Right ventricle myocardium inferior (tissue), 1 donor: ENCODE measurements at regions not wholly inside any gene's neighbourhood (a gene's known extent, or its start where the extent isn't known, plus 50 kb on each side); places are given as distances from the start of the nearest gene placed in this dataset.
"Not testable (repeated sequence)": the region's sequence is repeated elsewhere in the genome, so short reads cannot be mapped to it uniquely, and the experiment has no call there.

Experiments
- ATAC-seq: fragments of 200-7000 bp; cut with Tn5 transposase; one replicate; pipeline ENCODE4 v1.9.1; 2020; ENCODE audit warnings: mild to moderate bottlenecking, moderate library complexity
- DNase-seq: peaks from one replicate; pipeline ENCODE4 v3.0.0; 2021; ENCODE audit errors: missing footprints
- intact Hi-C: fragments of 100-400 bp; cut with DNase I; formaldehyde crosslinking; loops from one replicate; pipeline ENCODE4 v1.11.0; 2022
- donor health status: DM: no; HTN: yes; CAD: no; lungs with severe emphysema.

DNA sequence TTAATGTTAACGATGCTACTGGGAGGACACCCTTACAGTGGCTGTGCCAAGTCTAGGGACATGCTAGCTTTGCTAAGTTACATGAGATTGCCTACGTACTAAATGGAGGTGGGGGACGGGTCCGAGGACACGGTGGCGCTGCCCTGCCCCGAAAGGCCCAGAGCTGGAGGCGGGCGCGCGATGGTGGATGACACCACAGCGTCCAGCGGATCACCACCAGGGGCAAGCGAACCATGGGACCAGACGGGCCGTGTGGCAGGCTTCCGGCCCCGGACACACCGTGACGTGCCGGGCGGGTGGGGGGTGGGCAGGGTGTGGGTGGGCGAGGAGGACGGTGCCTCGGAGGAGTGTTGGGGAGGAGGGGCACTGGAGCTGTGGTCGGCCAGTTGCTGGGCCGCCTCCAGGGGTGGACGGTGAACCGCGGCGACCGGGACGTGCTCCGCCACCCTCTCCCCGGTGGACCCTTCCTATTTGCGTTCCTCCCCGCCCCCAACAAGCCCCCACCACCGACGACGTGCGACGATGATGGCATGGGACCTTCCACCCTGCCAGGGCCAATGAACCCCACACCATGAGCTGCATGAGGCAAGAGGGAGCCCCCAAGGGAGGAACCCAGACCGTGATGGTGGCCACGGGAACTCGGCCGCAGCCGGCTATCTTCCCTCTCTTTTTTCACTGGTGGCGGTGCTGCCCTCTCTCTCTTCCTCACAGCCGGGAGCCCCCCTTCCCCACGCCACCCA, 773.3 kb upstream of the DEFB115 start:
- DNase-seq: no peak
- intact Hi-C loops: no loop called here
- ATAC-seq: no peak

DNA sequence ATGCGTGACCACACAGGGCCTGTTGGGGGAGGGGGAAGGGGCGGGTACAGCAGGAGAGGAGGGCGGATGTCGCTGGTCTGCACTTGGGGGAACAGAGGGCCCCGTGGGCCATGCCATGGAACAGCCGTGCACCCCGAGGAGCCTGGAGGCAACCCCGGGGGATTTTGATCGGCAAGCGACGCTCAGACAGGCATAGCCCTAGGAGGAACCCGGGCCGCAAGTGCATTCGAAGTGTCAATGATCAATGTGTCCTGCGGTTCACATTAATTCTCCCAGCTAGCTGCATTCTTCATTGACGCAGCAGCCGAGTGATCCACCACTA, 772.8 kb upstream of the DEFB115 start:
- ATAC-seq: no peak
- no peak for DNase-seq
- intact Hi-C loops: no loop called here

GRCh38 chr20:30485331-30486102, 771.9 kb upstream of the DEFB115 start:
- DNase-seq (no peak), ATAC-seq (no peak)
- intact Hi-C loops: no loop called here

GRCh38 chr20:30486103-30486478, 771.4 kb upstream of the DEFB115 start:
- DNase-seq: no peak
- intact Hi-C loops: no loop called here
- no peak for ATAC-seq

DNA sequence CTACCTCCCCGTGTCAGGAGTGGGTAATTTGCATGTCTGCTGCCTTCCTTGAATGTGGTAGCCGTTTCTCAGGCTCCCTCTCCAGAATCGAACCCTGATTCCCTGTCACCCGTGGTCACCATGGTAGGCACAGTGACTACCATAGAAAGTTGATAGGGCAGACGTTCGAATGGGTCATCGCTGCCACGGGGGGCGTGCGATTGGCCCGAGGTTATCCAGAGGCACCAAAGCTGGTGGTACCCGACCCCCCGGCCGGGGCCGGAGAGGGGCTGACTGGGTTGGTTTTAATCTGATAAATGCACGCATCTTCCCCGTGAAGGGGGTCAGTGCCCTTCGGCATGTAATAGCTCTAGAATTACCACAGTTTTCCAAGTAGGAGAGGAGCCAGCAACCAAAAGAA, 770.0 kb upstream of the DEFB115 start:
- DNase-seq, intact Hi-C loops, ATAC-seq: not testable (repeated sequence)

GRCh38 chr20:30487947-30488926, 769.2 kb upstream of the DEFB115 start:
- no peak for ATAC-seq
- intact Hi-C loops: no loop called here
- DNase-seq: peak; percentile 50

GRCh38 chr20:30488941-30489613, 768.4 kb upstream of the DEFB115 start:
- ATAC-seq (no peak), DNase-seq (no peak)
- intact Hi-C loops: no loop called here

DNA sequence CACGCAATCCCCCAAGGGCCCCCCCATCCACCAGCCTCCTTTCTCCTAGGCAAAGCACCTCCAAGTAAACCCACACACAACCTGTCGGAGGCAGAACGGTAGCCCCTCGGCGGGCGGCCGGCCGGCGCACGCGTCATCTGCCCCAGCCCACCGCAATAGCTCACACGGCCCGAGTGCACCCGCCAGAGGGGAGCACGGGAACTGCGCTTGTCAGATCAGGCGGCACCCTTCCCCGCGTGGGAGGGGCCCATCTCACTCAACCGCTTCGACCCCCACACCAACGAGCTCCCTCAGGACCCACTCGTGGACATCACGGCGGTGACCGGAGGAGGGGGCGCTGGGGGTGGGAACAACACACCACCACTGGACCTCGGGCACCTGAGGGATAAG, 767.9 kb upstream of the DEFB115 start:
- ATAC-seq: no peak
- no peak for DNase-seq
- intact Hi-C loops: no loop called here

DNA sequence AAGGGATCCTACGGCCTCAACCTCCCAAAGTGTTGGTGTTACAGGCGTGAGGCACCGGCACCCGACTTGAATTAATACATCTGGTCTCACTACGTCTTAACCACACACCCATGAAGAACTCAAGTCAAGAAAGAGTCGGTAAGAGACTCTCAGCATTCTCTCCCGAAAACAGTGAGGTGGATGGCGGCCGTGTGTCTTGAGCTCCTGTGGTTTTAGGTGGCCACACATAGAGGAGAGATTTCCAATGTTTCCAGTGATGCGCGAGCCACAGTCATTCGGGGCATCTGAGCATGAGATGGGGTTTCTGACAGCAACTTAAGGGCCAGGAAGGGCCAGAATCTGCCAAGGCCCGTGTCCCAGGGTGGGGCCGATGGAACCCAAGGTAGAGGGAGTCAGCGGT, 766.4 kb upstream of the DEFB115 start:
- DNase-seq (no peak), ATAC-seq (no peak)
- intact Hi-C loops: no loop called here

DNA sequence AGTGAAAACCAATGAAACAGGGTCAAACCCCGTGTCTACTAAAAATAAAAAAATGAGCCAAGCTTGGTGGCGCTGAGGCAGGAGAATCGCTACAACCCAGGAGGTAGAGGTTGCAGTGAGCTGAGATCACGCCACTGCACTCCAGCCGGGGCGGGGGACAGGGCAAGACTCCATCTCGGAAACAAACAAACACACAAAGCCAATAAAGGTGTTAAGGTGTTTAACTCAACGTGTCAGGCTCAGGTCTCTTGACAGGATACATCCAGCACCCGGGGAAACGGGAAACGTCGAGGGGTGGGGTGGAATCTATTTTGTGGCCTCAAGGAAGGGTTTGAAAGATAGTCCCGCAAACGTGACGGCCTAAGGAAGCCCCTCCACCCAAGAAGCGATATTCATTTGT, 760.8 kb upstream of the DEFB115 start:
- ATAC-seq, DNase-seq, intact Hi-C loops: not testable (repeated sequence)

DNA sequence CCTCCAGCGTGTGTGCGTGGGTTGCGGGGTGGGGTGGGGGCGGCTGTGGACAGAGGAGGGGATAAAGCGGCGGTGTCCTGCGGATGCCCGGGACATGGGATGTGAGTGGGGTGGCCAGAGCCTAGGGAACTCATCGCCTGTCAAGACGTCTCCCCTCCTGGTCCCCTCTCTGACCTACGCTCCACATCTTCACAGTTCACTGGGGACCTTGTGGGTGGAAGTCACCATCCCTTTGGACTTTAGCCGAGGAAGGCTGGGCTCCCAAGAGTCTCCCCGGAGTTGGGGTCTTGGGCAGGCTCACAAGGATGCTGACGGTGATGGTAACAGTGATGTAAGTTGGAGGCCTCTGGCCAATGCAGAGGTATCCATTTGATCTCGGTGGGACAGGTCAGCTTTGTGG, 760.3 kb upstream of the DEFB115 start:
- ATAC-seq, DNase-seq, intact Hi-C loops: not testable (repeated sequence)

DNA sequence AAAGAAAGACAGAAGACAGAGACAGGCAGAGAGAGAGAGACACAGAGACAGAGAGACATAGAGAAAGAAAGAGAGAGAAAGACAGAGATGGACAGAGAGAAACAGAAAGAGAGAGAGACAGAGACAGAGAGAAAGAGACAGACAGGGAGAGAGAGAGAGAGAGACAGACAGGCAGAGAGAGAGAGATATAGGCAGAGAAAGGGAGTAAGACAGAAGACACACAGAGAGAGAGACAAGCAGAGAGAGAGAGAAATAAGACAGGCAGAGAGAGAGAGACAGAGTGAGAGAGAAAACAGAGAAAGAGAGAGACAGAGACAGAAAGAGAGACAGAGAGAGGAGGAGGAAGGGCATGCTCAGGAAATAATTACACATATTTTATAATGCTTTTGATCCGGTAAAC, 758.3 kb upstream of the DEFB115 start:
- intact Hi-C loops: no loop called here
- ATAC-seq (no peak), DNase-seq (no peak)

DNA sequence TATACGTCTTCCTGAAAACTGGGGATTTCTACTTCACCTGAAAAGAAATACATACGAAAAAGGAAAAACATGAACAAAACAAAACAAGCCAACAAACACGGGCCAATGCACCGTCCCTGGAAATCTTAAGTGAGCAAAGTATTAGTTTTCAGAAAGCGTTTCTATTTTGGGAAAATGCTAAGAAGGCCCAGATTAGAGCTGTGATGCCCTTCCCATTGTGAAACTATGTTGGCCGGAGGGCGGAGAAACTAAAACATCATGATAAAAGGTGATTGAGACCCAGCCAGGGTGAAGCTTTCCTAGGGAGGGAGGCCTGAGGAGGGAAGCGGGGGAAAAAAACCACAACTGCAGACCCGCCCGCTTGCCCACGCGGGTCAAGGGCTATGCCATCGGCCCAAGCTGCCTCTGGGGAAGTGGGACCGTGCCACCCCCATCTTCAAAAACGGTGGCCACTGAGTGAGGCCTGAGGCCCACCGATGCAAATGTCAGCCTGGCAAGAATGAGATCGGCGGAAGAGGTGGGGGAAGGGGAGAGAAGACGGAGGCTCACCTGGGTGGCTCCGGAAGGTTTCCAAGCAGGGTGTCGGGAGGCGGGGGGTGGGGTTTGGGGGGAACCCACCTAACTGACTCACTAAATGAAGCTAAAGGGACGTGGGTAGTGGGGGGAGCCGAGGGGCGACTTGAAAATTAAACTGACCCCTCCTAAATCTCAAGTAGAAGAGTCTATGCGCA, 757.6 kb upstream of the DEFB115 start:
- intact Hi-C loops: not testable (repeated sequence)

GRCh38 chr20:30500447-30500820, 757.0 kb upstream of the DEFB115 start:
- intact Hi-C loops, ATAC-seq, DNase-seq: not testable (repeated sequence)

More for the DNA sequence above, 757.6 kb upstream of the DEFB115 start:
- not testable (repeated sequence) for DNase-seq, ATAC-seq

DNA sequence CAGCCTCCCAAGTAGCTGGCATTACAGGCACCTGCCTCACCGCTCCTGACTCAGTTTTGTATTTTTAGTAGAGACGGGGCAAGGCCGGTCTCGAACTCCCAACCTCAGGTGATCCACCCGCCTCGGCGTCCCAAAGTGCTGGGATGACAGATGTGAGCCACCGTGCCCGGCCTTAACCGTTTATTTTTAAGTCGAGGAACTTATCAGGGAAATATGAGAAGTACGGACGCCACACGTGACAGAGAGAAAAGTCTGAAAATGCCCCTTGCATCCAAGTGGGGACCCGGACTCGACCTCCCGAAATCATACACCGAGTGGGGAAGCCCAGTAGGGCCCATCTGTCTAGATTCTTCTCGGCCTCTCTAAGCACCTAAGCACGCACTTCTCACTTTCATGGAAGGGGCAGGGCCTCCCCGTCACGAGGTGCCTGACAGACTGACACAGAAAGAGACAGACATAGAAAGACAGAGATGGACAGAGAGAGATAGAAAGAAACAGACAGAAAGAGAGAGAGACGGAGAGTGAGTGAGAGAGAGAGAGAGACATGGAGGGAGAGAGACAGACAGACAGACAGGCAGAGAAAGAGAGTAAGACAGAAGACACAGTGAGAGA, 756.5 kb upstream of the DEFB115 start:
- DNase-seq: no peak
- no peak for ATAC-seq
- intact Hi-C loops: no loop called here

- ATAC-seq (no peak), DNase-seq (no peak)
- intact Hi-C loops: no loop called here
Observed at GRCh38 chr20:30502670-30503069, 754.8 kb upstream of the DEFB115 start.

DNA sequence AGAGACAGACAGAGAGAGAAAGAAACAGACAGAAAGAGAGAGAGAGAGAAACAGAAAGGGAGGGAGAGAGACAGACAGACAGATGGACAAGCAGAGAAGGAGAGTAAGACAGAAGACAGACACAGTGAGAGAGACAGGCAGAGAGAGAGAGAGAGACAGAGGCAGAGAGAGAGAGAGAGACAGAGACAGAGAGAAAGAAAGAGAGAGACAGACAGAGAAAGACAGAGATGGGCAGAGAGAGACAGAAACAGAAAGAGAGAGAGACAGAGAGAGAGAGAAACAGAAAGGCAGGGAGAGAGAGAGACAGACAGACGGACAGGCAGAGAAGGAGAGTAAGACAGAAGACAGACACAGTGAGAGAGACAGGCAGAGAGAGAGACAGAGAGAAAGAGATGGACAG, 754.3 kb upstream of the DEFB115 start:
- ATAC-seq, intact Hi-C loops, DNase-seq: not testable (repeated sequence)
